ENCODE measurements at regions not wholly inside any gene's neighbourhood (a gene's known extent, or its start where the extent isn't known, plus 50 kb on each side); places are given as distances from the start of the nearest gene placed in this dataset.
A peak's percentile ranks its signal among the peaks of the same experiment; 100 is the strongest.
"Not testable (repeated sequence)": the region's sequence is repeated elsewhere in the genome, so short reads cannot be mapped to it uniquely, and the experiment has no call there.

DNA sequence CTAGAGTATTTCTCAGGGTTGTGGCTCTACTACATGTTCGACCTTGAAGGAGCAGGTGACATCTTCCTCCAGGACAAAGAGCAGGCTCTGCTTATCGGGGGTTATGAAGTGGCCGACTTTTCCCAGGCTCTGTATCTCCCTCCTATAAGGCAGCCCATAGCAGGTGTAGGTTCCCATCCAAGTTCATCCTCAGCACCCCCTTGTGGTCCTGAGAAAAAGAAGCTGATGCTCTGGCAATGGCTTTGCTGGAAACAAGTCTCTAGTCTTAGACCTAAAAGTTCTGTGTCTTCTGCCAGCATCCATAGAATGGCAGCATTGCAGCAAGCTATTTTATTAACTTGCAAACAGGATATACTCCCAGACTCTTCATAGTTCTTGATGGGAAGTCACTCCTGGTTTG lies 836.6 kb upstream of the PRKX start:
- no peaks in the 10 kb centered on the region for H3K36me3 ChIP-seq (ENCODE audit: insufficient read depth, low read length)
- H3K9ac ChIP-seq (ENCODE audit: low read length), result no peak overlapping the region
- no peaks in the 10 kb centered on the region for H3K79me2 ChIP-seq (replicated peaks; ENCODE audit: insufficient read depth, low read length)
- no peak for TF ChIP-seq MXI1 (conservative IDR thresholded peaks at IDR 0.05; ENCODE audit: poor library complexity, severe bottlenecking)
- no peak for TF ChIP-seq POLR2AphosphoS5 (IDR thresholded peaks at IDR 0.05)
- TF ChIP-seq REST (IDR thresholded peaks at IDR 0.05; ENCODE audit: borderline replicate concordance), result no peak
- TF ChIP-seq EP300 (conservative IDR thresholded peaks at IDR 0.05; ENCODE audit: poor library complexity, severe bottlenecking), result no peak
- TF ChIP-seq, protein P1, sequence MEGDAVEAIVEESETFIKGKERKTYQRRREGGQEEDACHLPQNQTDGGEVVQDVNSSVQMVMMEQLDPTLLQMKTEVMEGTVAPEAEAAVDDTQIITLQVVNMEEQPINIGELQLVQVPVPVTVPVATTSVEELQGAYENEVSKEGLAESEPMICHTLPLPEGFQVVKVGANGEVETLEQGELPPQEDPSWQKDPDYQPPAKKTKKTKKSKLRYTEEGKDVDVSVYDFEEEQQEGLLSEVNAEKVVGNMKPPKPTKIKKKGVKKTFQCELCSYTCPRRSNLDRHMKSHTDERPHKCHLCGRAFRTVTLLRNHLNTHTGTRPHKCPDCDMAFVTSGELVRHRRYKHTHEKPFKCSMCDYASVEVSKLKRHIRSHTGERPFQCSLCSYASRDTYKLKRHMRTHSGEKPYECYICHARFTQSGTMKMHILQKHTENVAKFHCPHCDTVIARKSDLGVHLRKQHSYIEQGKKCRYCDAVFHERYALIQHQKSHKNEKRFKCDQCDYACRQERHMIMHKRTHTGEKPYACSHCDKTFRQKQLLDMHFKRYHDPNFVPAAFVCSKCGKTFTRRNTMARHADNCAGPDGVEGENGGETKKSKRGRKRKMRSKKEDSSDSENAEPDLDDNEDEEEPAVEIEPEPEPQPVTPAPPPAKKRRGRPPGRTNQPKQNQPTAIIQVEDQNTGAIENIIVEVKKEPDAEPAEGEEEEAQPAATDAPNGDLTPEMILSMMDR (IDR thresholded peaks at IDR 0.05; ENCODE audit: poor library complexity, severe bottlenecking), result no peak
- TF ChIP-seq RAD21 (conservative IDR thresholded peaks at IDR 0.05), result no peak
- TF ChIP-seq TAF1 (IDR thresholded peaks at IDR 0.05; ENCODE audit: low read depth), result no peak
- TF ChIP-seq SMC3 (conservative IDR thresholded peaks at IDR 0.05; ENCODE audit: poor library complexity), result no peak
- TF ChIP-seq EZH2 (IDR thresholded peaks at IDR 0.05; ENCODE audit: borderline replicate concordance, insufficient read depth, low read length, poor library complexity, severe bottlenecking), result no peak
- H3K27ac ChIP-seq (ENCODE audit: low read length), result no peak overlapping the region
- H3F3A ChIP-seq (ENCODE audit: insufficient read depth, low read length, poor library complexity, severe bottlenecking), result no peaks in the 10 kb centered on the region
- H3K4me3 ChIP-seq (ENCODE audit: low read length), result no peak overlapping the region
- no peak overlapping the region for H3K4me2 ChIP-seq (ENCODE audit: low read length)
- no peak overlapping the region for H2AFZ ChIP-seq (ENCODE audit: low read depth, low read length)
- no peaks in the 10 kb centered on the region for H3K9me3 ChIP-seq (ENCODE audit: low read length)
- H3K27me3 ChIP-seq (ENCODE audit: insufficient read depth, low read depth, low read length), result no peaks in the 10 kb centered on the region
- H4K20me1 ChIP-seq (ENCODE audit: insufficient read depth), result no peaks in the 10 kb centered on the region
- H3K9me2 ChIP-seq (ENCODE audit: insufficient read depth, low read length), result no peaks in the 10 kb centered on the region

- Histone ChIP-seq H3K27ac (ENCODE audit: low read length) (no peak overlapping the region), H3K27me3 (ENCODE audit: insufficient read depth, low read depth, low read length) (no peaks in the 10 kb centered on the region), H3K4me2 (ENCODE audit: low read length) (no peak overlapping the region), H3K36me3 (ENCODE audit: insufficient read depth, low read length) (no peaks in the 10 kb centered on the region), H3K79me2 (replicated peaks; ENCODE audit: insufficient read depth, low read length) (no peaks in the 10 kb centered on the region), H3K9ac (ENCODE audit: low read length) (no peak overlapping the region), H3K9me3 (ENCODE audit: low read length) (no peaks in the 10 kb centered on the region), H3K9me2 (ENCODE audit: insufficient read depth, low read length) (no peaks in the 10 kb centered on the region), H3F3A (ENCODE audit: insufficient read depth, low read length, poor library complexity, severe bottlenecking) (no peaks in the 10 kb centered on the region), H4K20me1 (ENCODE audit: insufficient read depth) (no peaks in the 10 kb centered on the region), H3K4me3 (ENCODE audit: low read length) (no peak overlapping the region), H2AFZ (ENCODE audit: low read depth, low read length) (no peak overlapping the region)
- TF ChIP-seq REST (IDR thresholded peaks at IDR 0.05; ENCODE audit: borderline replicate concordance), result no peak
- TF ChIP-seq EZH2 (IDR thresholded peaks at IDR 0.05; ENCODE audit: borderline replicate concordance, insufficient read depth, low read length, poor library complexity, severe bottlenecking), result no peak
- peak; percentile 86 for TF ChIP-seq RAD21 (conservative IDR thresholded peaks at IDR 0.05)
- TF ChIP-seq, protein P1 (IDR thresholded peaks at IDR 0.05; ENCODE audit: poor library complexity, severe bottlenecking), result peak; percentile 82
- TF ChIP-seq SMC3 (conservative IDR thresholded peaks at IDR 0.05; ENCODE audit: poor library complexity), result peak; percentile 85
Measured at GRCh38 chrX:4547213-4547836, 833.9 kb upstream of the PRKX start.

- not testable (repeated sequence) for H3K9me3 ChIP-seq (ENCODE audit: low read length); H3F3A ChIP-seq (ENCODE audit: insufficient read depth, low read length, poor library complexity, severe bottlenecking); H3K9ac ChIP-seq (ENCODE audit: low read length); H2AFZ ChIP-seq (ENCODE audit: low read depth, low read length); H3K36me3 ChIP-seq (ENCODE audit: insufficient read depth, low read length); H3K4me3 ChIP-seq (ENCODE audit: low read length); H3K4me2 ChIP-seq (ENCODE audit: low read length); H3K79me2 ChIP-seq (replicated peaks; ENCODE audit: insufficient read depth, low read length); H4K20me1 ChIP-seq (ENCODE audit: insufficient read depth); H3K9me2 ChIP-seq (ENCODE audit: insufficient read depth, low read length); H3K27me3 ChIP-seq (ENCODE audit: insufficient read depth, low read depth, low read length); H3K27ac ChIP-seq (ENCODE audit: low read length)
Measured at GRCh38 chrX:4546178-4546577, 832.7 kb upstream of the PRKX start.

All from neural cell (in vitro differentiated cells).